Endothelial cell of umbilical vein (primary cell): ENCODE measurements at regions not wholly inside any gene's neighbourhood (a gene's known extent, or its start where the extent isn't known, plus 50 kb on each side); places are given as distances from the start of the nearest gene placed in this dataset.

Experiments
- BruUV-seq: library from RNA; stranded (reverse); fragments of 400-500 nt; replicated peaks from 2 replicates; lab custom pipeline; 2021; lab: Mats Ljungman, UMichigan
- CTCF ChIA-PET: fragments of 300-600, 350-600 bp; sonication (Branson Sonifier 250); formaldehyde crosslinking; loops from one replicate; lab custom pipeline; 2021; ENCODE audit warnings: antibody characterized with exemption, inconsistent platforms; lab: Charles Lee
- POLR2A ChIA-PET: fragments of 300-600, 350-600 bp; sonication (Branson Sonifier 250); formaldehyde crosslinking; loops from one replicate; lab custom pipeline; 2021; ENCODE audit warnings: antibody characterized with exemption, inconsistent platforms; lab: Charles Lee
- DNase-seq: peaks from one replicate; pipeline ENCODE4 v3.0.0-alpha.2; 2011; ENCODE audit warnings: low read depth, low spot score
- FAIRE-seq: peaks from 2 replicates; lab custom pipeline; 2011; peaks lifted over from hg19 to GRCh38; lab: Jason Lieb, UNC
- H2AFZ ChIP-seq: 2 replicates; pipeline ENCODE4 v1.6.0; 2012; ENCODE audit warnings: low read depth, low read length, control low read depth, inconsistent platforms
- H3K27ac ChIP-seq: 2 replicates; pipeline ENCODE4 v1.5.1; 2011; ENCODE audit warnings: low read depth, mild to moderate bottlenecking, control low read depth, low read length, moderate library complexity; ENCODE audit not compliant: insufficient read depth
- H3K27me3 ChIP-seq, 2 experiments: 2 replicates each; pipeline versions ENCODE4 v1.6.0 to v1.6.1; 2011; ENCODE audit warnings: low read length in 2 of 2, mixed read lengths in 1 of 2; ENCODE audit not compliant: control insufficient read depth in 2 of 2, insufficient read depth in 2 of 2
- H3K36me3 ChIP-seq, 2 experiments: 2 replicates in 1 of 2; 3 replicates in 1 of 2; pipeline ENCODE4 v1.5.1; 2011; ENCODE audit warnings: low read length in 2 of 2, mild to moderate bottlenecking in 1 of 2, moderate library complexity in 1 of 2; ENCODE audit not compliant: control insufficient read depth in 2 of 2, insufficient read depth in 2 of 2; ENCODE audit errors: extremely low read depth in 1 of 2
- H3K4me1 ChIP-seq: 3 replicates; pipeline ENCODE4 v1.5.1; 2011; ENCODE audit warnings: mild to moderate bottlenecking, low read length; ENCODE audit not compliant: control insufficient read depth, insufficient read depth; ENCODE audit errors: extremely low read depth
- H3K4me2 ChIP-seq: 2 replicates; pipeline ENCODE4 v1.6.1; 2011; ENCODE audit warnings: low read length, control low read depth, mixed read lengths; ENCODE audit not compliant: insufficient read depth
- H3K4me3 ChIP-seq, 3 experiments: fragments of 200-600 bp in 1 of 3; sonication (generic), shearing (Covaris generic) in 1 of 3; replicated peaks in 1 of 3; 2 replicates each; pipeline ENCODE4 v1.5.1; 2011 to 2016; ENCODE audit warnings: control low read depth in 3 of 3, low read length in 3 of 3, mild to moderate bottlenecking in 2 of 3, inconsistent platforms in 1 of 3, low read depth in 1 of 3, moderate library complexity in 1 of 3; ENCODE audit not compliant: insufficient read depth in 1 of 3
- H3K79me2 ChIP-seq: 2 replicates; pipeline ENCODE4 v1.6.0; 2012; ENCODE audit warnings: low read length, inconsistent platforms; ENCODE audit not compliant: control insufficient read depth, insufficient read depth
- H3K9ac ChIP-seq: replicated peaks from 2 replicates; pipeline ENCODE3; 2011; ENCODE audit warnings: low read length, control low read depth; ENCODE audit not compliant: insufficient read depth; ENCODE audit errors: extremely low read depth
- H3K9me1 ChIP-seq: replicated peaks from 3 replicates; pipeline ENCODE4 v1.6.0; 2011; ENCODE audit warnings: mild to moderate bottlenecking, low read length; ENCODE audit not compliant: control insufficient read depth, insufficient read depth; ENCODE audit errors: extremely low read depth
- H3K9me3 ChIP-seq: replicated peaks from 2 replicates; pipeline ENCODE4 v1.5.1; 2012; ENCODE audit warnings: low read length, inconsistent platforms; ENCODE audit not compliant: control insufficient read depth, insufficient read depth
- H4K20me1 ChIP-seq: replicated peaks from 2 replicates; pipeline ENCODE3; 2011; ENCODE audit warnings: mild to moderate bottlenecking, low read length; ENCODE audit not compliant: control insufficient read depth, insufficient read depth; ENCODE audit errors: extremely low read depth
- CTCF ChIP-seq, 2 donors: IDR thresholded peaks; 1 replicate in 1 of 2; 2 replicates in 1 of 2; pipeline ENCODE4 v1.5.1; 2011; ENCODE audit warnings: low read length in 2 of 2, mild to moderate bottlenecking in 2 of 2, moderate library complexity in 2 of 2, control low read depth in 1 of 2, inconsistent platforms in 1 of 2, low read depth in 1 of 2; ENCODE audit not compliant: insufficient read depth in 1 of 2; ENCODE audit errors: extremely low read depth in 1 of 2
- EZH2 ChIP-seq: IDR thresholded peaks from 2 replicates; pipeline ENCODE4 v1.6.1; 2012; ENCODE audit warnings: borderline replicate concordance, low read depth, mild to moderate bottlenecking, moderate library complexity, low read length, inconsistent platforms; ENCODE audit not compliant: severe bottlenecking
- FOS ChIP-seq: IDR thresholded peaks from 2 replicates; pipeline ENCODE4 v1.6.1; 2011; ENCODE audit warnings: mild to moderate bottlenecking, low read length, moderate library complexity, borderline replicate concordance; ENCODE audit not compliant: insufficient read depth
- GATA2 ChIP-seq: IDR thresholded peaks from 2 replicates; pipeline ENCODE4 v1.7.0; 2011; ENCODE audit warnings: low read depth, mild to moderate bottlenecking, moderate library complexity, mixed read lengths, low read length; ENCODE audit not compliant: insufficient read length, insufficient read depth
- JUN ChIP-seq: IDR thresholded peaks from 2 replicates; pipeline ENCODE4 v1.6.1; 2011; ENCODE audit warnings: borderline replicate concordance, low read depth; ENCODE audit not compliant: insufficient read length, insufficient read depth
- MAX ChIP-seq: IDR thresholded peaks from 2 replicates; pipeline ENCODE4 v1.6.1; 2011; ENCODE audit not compliant: insufficient read depth, insufficient read length
- MYC ChIP-seq: IDR thresholded peaks from one replicate; pipeline ENCODE4 v1.6.1; 2011; ENCODE audit warnings: mild to moderate bottlenecking, low read depth, low read length
- POLR2A ChIP-seq: IDR thresholded peaks from 2 replicates; pipeline ENCODE4 v1.6.1; 2012; ENCODE audit warnings: low read depth, mild to moderate bottlenecking, control low read depth, low read length
- POLR2AphosphoS5 ChIP-seq: IDR thresholded peaks from 2 replicates; pipeline ENCODE4 v1.6.1; 2012; ENCODE audit warnings: low read depth, mild to moderate bottlenecking, control low read depth, low read length, moderate library complexity; ENCODE audit not compliant: insufficient read depth
- dilution Hi-C: fragments of 300-500 bp; cut with MboI; formaldehyde crosslinking; loops from one replicate; pipeline ENCODE4 v1.15.0; 2019; ENCODE audit warnings: low sequenced_read_pairs; ENCODE audit not compliant: extremely low pct_ligation_motif_present
- intact Hi-C: fragments of 100-400 bp; cut with micrococcal nuclease; formaldehyde crosslinking; loops from one replicate; pipeline ENCODE4 v1.10.0; 2022

DNA sequence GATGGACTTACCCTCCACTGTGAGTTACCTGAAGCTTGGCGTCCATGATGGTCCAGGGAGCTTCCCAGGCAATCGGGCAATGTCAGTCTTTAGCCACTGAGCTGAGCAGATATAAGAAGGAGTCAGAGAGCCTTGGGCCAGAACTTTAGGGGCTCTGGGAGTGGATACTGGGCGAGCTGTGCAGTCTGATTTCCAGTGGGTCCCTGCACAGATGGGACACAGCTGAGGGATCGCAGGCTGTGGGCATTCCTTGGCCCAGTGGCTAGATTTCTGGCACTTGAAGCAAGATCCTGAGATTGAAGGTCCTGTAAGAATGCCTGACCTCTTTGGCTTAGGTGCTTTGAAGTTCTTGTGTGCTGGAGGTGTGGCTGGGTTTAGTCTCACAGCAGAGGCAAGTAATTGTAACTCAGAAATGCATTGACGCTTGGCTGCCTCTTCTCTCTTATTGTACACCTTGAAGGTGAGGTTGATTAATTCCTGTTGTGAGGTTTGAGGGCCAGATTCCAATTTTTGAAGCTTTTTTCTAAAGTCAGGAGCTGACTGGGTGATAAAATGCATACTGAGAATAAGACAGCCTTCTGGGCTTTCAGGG is 2283.8 kb downstream of the TP53TG3F start:
- Histone ChIP-seq H2AFZ (no peak overlapping the region), H3K4me2 (no peak overlapping the region), H3K9me1 (no peaks in the 10 kb centered on the region), H3K27me3 (no peaks in the 10 kb centered on the region), H3K27ac (no peak overlapping the region), H3K4me1 (no peaks in the 10 kb centered on the region), H3K9ac (no peak overlapping the region), H3K36me3 (no peaks in the 10 kb centered on the region), H3K4me3 (no peak overlapping the region), H3K79me2 (no peaks in the 10 kb centered on the region), H3K9me3 (peaks cover 2% of the 10 kb centered on the region), H4K20me1 (no peaks in the 10 kb centered on the region)
- intact Hi-C loops (no loop called here), dilution Hi-C loops (no loop called here)
- ChIA-PET POLR2A (no interaction called here), CTCF (no interaction called here)
- no TSS peak for BruUV-seq
- DNase-seq (no peak), FAIRE-seq (no peak)
- TF ChIP-seq JUN (no peak), FOS (no peak)

DNA sequence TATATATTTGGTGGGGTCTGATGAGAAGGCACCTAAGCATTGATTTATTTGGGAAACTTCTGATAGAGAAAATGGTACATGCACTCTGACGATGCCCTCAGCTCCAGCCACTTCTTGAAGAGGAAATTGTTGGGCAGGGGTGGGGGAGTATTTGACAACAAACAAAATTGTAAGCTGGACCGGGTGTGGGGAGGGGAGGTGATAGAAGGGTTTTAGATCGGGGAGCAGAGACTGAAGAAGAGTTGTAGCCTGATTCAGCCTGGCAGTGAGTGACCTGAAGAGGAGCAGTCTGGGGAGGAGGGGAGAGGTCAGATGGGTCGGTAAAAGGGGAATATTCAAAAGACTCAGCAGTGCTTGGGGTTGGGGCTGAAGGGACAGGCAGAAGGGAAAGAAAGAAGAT is 2284.7 kb downstream of the TP53TG3F start:
- DNase-seq (no peak), FAIRE-seq (no peak)
- dilution Hi-C loops (no loop called here), intact Hi-C loops (no loop called here)
- peaks cover 2% of the 10 kb centered on the region for H3K9me3 ChIP-seq
- no TSS peak for BruUV-seq
- POLR2A ChIA-PET: no interaction called here
- no peak overlapping the region for H3K9ac ChIP-seq
- H3K27me3 ChIP-seq: no peaks in the 10 kb centered on the region
- TF ChIP-seq EZH2 (no peak), JUN (no peak), MAX (no peak), POLR2A (no peak), CTCF (IDR thresholded peaks at IDR 0.05; ENCODE audit: extremely low read depth in 1 of 2, insufficient read depth in 1 of 2, low read depth in 1 of 2, low read length in 2 of 2) (no peak), FOS (no peak), MYC (no peak), GATA2 (no peak), POLR2AphosphoS5 (no peak)
- no peak overlapping the region for H3K27ac ChIP-seq
- H3K4me2 ChIP-seq: no peak overlapping the region
- no peaks in the 10 kb centered on the region for H3K9me1 ChIP-seq
- H2AFZ ChIP-seq: no peak overlapping the region
- H3K36me3 ChIP-seq: no peaks in the 10 kb centered on the region
- no peak overlapping the region for H3K4me3 ChIP-seq
- H4K20me1 ChIP-seq: no peaks in the 10 kb centered on the region
- no peaks in the 10 kb centered on the region for H3K4me1 ChIP-seq
- H3K79me2 ChIP-seq: no peaks in the 10 kb centered on the region
- CTCF ChIA-PET: no interaction called here
